GM19438 (cell line): ENCODE measurements at regions not wholly inside any gene's neighbourhood (a gene's known extent, or its start where the extent isn't known, plus 50 kb on each side); places are given as distances from the start of the nearest gene placed in this dataset.
"Not testable (repeated sequence)": the region's sequence is repeated elsewhere in the genome, so short reads cannot be mapped to it uniquely, and the experiment has no call there.

ENCODE experiments used
- ATAC-seq: cut with Tn5 transposase; IDR thresholded peaks from one replicate; pipeline ENCODE4 v1.9.1; 2021; ENCODE audit warnings: low read depth; ENCODE audit not compliant: unreplicated experiment

- ATAC-seq = no peak
Observed at GRCh38 chr11:129694966-129695365, 120.7 kb upstream of the TMEM45B start.

GRCh38 chr11:129695571-129696308 lies 119.9 kb upstream of the TMEM45B start:
- ATAC-seq = peak; percentile 89

GRCh38 chr11:129696309-129696989 lies 119.2 kb upstream of the TMEM45B start:
- no peak for ATAC-seq

- no peak for ATAC-seq
Observed at GRCh38 chr11:129698212-129698611, 117.4 kb upstream of the TMEM45B start.

- ATAC-seq = no peak
Observed at GRCh38 chr11:129699711-129700304, 115.8 kb upstream of the TMEM45B start.

GRCh38 chr11:129700701-129701100 lies 114.9 kb upstream of the TMEM45B start:
- ATAC-seq = no peak

GRCh38 chr11:129701706-129702105 lies 113.9 kb upstream of the TMEM45B start:
- no peak for ATAC-seq

- ATAC-seq = no peak
Observed at GRCh38 chr11:129702410-129703398, 112.9 kb upstream of the TMEM45B start.

GRCh38 chr11:129703846-129704245 lies 111.8 kb upstream of the TMEM45B start:
- ATAC-seq = no peak

- no peak for ATAC-seq
Observed at GRCh38 chr11:129704831-129705230, 110.8 kb upstream of the TMEM45B start.

GRCh38 chr11:129705341-129705740 lies 110.3 kb upstream of the TMEM45B start:
- no peak for ATAC-seq

- ATAC-seq = no peak
Observed at GRCh38 chr11:129705933-129706332, 109.7 kb upstream of the TMEM45B start.

- ATAC-seq = no peak
Observed at GRCh38 chr11:129709801-129710398, 105.7 kb upstream of the TMEM45B start.

- ATAC-seq = no peak
Observed at GRCh38 chr11:129710423-129710822, 105.2 kb upstream of the TMEM45B start.

- no peak for ATAC-seq
Observed at GRCh38 chr11:129711760-129712159, 103.9 kb upstream of the TMEM45B start.

- not testable (repeated sequence) for ATAC-seq
Observed at GRCh38 chr11:129712486-129713240, 103.0 kb upstream of the TMEM45B start.

- no peak for ATAC-seq
Observed at GRCh38 chr11:129719037-129719436, 96.6 kb upstream of the TMEM45B start.

GRCh38 chr11:129720156-129720555 lies 95.5 kb upstream of the TMEM45B start:
- no peak for ATAC-seq

GRCh38 chr11:129720994-129721393 lies 94.7 kb upstream of the TMEM45B start:
- ATAC-seq = no peak
